Endothelial cell (in vitro differentiated cells): ENCODE measurements at regions not wholly inside any gene's neighbourhood (a gene's known extent, or its start where the extent isn't known, plus 50 kb on each side); places are given as distances from the start of the nearest gene placed in this dataset.

ENCODE experiments used
- DNase-seq: peaks from one replicate; pipeline ENCODE4 v3.0.0; 2021; ENCODE audit warnings: low spot score
- H3K27ac Mint-ChIP-seq: one replicate; pipeline ENCODE4 v1.8.0; 2021; ENCODE audit warnings: mixed read lengths, inconsistent platforms; ENCODE audit not compliant: unreplicated experiment
- H3K27me3 Mint-ChIP-seq: one replicate; pipeline ENCODE4 v1.8.0; 2021; ENCODE audit warnings: mild to moderate bottlenecking, moderate library complexity, mixed read lengths, inconsistent platforms; ENCODE audit not compliant: unreplicated experiment
- H3K36me3 Mint-ChIP-seq: one replicate; pipeline ENCODE4 v1.8.0; 2021; ENCODE audit warnings: mild to moderate bottlenecking, low read depth, mixed read lengths, inconsistent platforms; ENCODE audit not compliant: unreplicated experiment
- H3K4me1 Mint-ChIP-seq: one replicate; pipeline ENCODE4 v1.8.0; 2021; ENCODE audit warnings: mild to moderate bottlenecking, mixed read lengths, inconsistent platforms; ENCODE audit not compliant: unreplicated experiment
- H3K4me3 Mint-ChIP-seq: one replicate; pipeline ENCODE4 v1.8.0; 2021; ENCODE audit warnings: mild to moderate bottlenecking, mixed read lengths, inconsistent platforms; ENCODE audit not compliant: unreplicated experiment
- H3K9me3 Mint-ChIP-seq: one replicate; pipeline ENCODE4 v1.8.0; 2021; ENCODE audit warnings: mixed read lengths, inconsistent platforms; ENCODE audit not compliant: unreplicated experiment
- TF ChIP-seq, protein P1 (sequence below): fragments of 200-600 bp; sonication (generic); IDR thresholded peaks from one replicate; pipeline ENCODE4 v1.5.0; 2021; ENCODE audit warnings: antibody characterized with exemption; ENCODE audit not compliant: unreplicated experiment

GRCh38 chr15:39102431-39102830 is 478.4 kb upstream of the THBS1 start:
- TF ChIP-seq, protein P1, sequence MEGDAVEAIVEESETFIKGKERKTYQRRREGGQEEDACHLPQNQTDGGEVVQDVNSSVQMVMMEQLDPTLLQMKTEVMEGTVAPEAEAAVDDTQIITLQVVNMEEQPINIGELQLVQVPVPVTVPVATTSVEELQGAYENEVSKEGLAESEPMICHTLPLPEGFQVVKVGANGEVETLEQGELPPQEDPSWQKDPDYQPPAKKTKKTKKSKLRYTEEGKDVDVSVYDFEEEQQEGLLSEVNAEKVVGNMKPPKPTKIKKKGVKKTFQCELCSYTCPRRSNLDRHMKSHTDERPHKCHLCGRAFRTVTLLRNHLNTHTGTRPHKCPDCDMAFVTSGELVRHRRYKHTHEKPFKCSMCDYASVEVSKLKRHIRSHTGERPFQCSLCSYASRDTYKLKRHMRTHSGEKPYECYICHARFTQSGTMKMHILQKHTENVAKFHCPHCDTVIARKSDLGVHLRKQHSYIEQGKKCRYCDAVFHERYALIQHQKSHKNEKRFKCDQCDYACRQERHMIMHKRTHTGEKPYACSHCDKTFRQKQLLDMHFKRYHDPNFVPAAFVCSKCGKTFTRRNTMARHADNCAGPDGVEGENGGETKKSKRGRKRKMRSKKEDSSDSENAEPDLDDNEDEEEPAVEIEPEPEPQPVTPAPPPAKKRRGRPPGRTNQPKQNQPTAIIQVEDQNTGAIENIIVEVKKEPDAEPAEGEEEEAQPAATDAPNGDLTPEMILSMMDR: no peak
- no peaks in the 10 kb centered on the region for H3K27me3 Mint-ChIP-seq
- DNase-seq: no peak
- H3K4me3 Mint-ChIP-seq: no peak overlapping the region
- H3K9me3 Mint-ChIP-seq: no peaks in the 10 kb centered on the region
- H3K36me3 Mint-ChIP-seq: no peaks in the 10 kb centered on the region
- H3K4me1 Mint-ChIP-seq: peaks cover 10% of the 10 kb centered on the region
- H3K27ac Mint-ChIP-seq: no peak overlapping the region

DNA sequence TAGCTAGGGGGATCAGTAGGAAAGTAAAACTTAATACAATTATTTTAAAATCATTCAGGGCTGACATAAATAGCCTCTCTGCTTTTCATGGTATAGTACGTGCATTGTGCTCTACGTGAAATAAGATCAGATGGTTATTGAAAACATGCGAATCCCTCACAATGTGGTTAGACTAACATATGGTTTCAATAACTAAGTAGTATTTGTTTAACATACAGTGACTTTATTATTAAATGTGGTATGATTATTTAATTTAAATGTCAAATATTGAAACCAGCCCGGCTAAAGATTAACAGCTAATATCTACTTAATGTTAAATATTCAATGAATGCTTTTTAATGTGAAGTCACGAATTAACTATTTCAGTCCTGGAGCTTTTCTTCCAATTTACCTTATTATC is 473.9 kb upstream of the THBS1 start:
- Mint-ChIP-seq H3K27ac (no peak overlapping the region), H3K4me3 (no peak overlapping the region), H3K27me3 (no peaks in the 10 kb centered on the region), H3K9me3 (no peaks in the 10 kb centered on the region), H3K36me3 (no peaks in the 10 kb centered on the region), H3K4me1 (peaks cover 6% of the 10 kb centered on the region)
- DNase-seq: no peak
- TF ChIP-seq, protein P1: no peak

GRCh38 chr15:39108021-39108420 is 472.9 kb upstream of the THBS1 start:
- TF ChIP-seq, protein P1: no peak
- H3K4me3 Mint-ChIP-seq: no peak overlapping the region
- no peak overlapping the region for H3K27ac Mint-ChIP-seq
- H3K4me1 Mint-ChIP-seq: peaks cover 6% of the 10 kb centered on the region
- no peaks in the 10 kb centered on the region for H3K36me3 Mint-ChIP-seq
- no peaks in the 10 kb centered on the region for H3K27me3 Mint-ChIP-seq
- no peak for DNase-seq
- H3K9me3 Mint-ChIP-seq: no peaks in the 10 kb centered on the region

GRCh38 chr15:39110336-39110735 is 470.5 kb upstream of the THBS1 start:
- no peak overlapping the region for H3K4me3 Mint-ChIP-seq
- no peaks in the 10 kb centered on the region for H3K36me3 Mint-ChIP-seq
- no peak for DNase-seq
- no peak overlapping the region for H3K27ac Mint-ChIP-seq
- no peaks in the 10 kb centered on the region for H3K4me1 Mint-ChIP-seq
- H3K9me3 Mint-ChIP-seq: no peaks in the 10 kb centered on the region
- TF ChIP-seq, protein P1: no peak
- H3K27me3 Mint-ChIP-seq: peaks cover 2% of the 10 kb centered on the region

- Mint-ChIP-seq H3K27me3 (peaks cover 2% of the 10 kb centered on the region), H3K4me1 (no peaks in the 10 kb centered on the region), H3K36me3 (no peaks in the 10 kb centered on the region), H3K4me3 (no peak overlapping the region), H3K27ac (no peak overlapping the region), H3K9me3 (no peaks in the 10 kb centered on the region)
- no peak for DNase-seq
- TF ChIP-seq, protein P1: no peak
Observed at GRCh38 chr15:39110746-39111145, 470.1 kb upstream of the THBS1 start.
